ENCODE measurements at regions not wholly inside any gene's neighbourhood (a gene's known extent, or its start where the extent isn't known, plus 50 kb on each side); places are given as distances from the start of the nearest gene placed in this dataset.

DNA sequence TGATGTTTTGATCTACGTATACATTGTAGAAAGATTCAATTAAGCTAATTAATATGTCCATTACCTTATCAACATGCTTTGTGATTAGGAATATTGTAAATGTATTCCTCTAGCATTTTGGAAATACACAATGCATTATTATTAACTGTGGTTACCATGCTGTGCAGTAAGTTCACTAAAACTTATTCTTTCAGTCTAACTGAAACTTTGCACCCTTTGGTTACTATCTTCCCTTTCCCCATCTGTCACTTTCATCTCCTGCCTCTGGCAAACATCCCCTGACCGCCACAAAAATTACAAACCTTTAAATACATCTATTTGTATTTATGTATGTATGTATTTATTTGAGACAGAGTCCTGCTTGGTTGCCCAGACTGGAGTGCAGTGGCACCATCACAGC is 388.0 kb downstream of the NYAP2 start:
- Histone ChIP-seq H3K27ac (ENCODE audit: low read length) (no peak overlapping the region), H3K36me3 (ENCODE audit: control insufficient read depth, insufficient read depth, low read length) (no peaks in the 10 kb centered on the region), H3K4me1 (ENCODE audit: control insufficient read depth, insufficient read depth, low read length) (no peaks in the 10 kb centered on the region), H3K9me3 (ENCODE audit: control insufficient read depth, insufficient read depth, low read depth, low read length) (no peaks in the 10 kb centered on the region), H3K4me3 (ENCODE audit: low read depth in 2 of 2, low read length in 2 of 2) (no peak overlapping the region), H3K27me3 (ENCODE audit: control insufficient read depth, insufficient read depth, low read length) (no peaks in the 10 kb centered on the region)
- CTCF ChIA-PET = no interaction called here
- TF ChIP-seq, protein P1, sequence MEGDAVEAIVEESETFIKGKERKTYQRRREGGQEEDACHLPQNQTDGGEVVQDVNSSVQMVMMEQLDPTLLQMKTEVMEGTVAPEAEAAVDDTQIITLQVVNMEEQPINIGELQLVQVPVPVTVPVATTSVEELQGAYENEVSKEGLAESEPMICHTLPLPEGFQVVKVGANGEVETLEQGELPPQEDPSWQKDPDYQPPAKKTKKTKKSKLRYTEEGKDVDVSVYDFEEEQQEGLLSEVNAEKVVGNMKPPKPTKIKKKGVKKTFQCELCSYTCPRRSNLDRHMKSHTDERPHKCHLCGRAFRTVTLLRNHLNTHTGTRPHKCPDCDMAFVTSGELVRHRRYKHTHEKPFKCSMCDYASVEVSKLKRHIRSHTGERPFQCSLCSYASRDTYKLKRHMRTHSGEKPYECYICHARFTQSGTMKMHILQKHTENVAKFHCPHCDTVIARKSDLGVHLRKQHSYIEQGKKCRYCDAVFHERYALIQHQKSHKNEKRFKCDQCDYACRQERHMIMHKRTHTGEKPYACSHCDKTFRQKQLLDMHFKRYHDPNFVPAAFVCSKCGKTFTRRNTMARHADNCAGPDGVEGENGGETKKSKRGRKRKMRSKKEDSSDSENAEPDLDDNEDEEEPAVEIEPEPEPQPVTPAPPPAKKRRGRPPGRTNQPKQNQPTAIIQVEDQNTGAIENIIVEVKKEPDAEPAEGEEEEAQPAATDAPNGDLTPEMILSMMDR (IDR thresholded peaks at IDR 0.05) = no peak
- TF ChIP-seq POLR2AphosphoS5 (IDR thresholded peaks at IDR 0.05; ENCODE audit: low read depth, low read length) = no peak
- no peak for TF ChIP-seq TCF7L2 (IDR thresholded peaks at IDR 0.05; ENCODE audit: low read depth, low read length)
- no peak for TF ChIP-seq SIN3A (IDR thresholded peaks at IDR 0.05; ENCODE audit: borderline replicate concordance, insufficient read depth, low read depth, low read length)
- TF ChIP-seq, protein P2, sequence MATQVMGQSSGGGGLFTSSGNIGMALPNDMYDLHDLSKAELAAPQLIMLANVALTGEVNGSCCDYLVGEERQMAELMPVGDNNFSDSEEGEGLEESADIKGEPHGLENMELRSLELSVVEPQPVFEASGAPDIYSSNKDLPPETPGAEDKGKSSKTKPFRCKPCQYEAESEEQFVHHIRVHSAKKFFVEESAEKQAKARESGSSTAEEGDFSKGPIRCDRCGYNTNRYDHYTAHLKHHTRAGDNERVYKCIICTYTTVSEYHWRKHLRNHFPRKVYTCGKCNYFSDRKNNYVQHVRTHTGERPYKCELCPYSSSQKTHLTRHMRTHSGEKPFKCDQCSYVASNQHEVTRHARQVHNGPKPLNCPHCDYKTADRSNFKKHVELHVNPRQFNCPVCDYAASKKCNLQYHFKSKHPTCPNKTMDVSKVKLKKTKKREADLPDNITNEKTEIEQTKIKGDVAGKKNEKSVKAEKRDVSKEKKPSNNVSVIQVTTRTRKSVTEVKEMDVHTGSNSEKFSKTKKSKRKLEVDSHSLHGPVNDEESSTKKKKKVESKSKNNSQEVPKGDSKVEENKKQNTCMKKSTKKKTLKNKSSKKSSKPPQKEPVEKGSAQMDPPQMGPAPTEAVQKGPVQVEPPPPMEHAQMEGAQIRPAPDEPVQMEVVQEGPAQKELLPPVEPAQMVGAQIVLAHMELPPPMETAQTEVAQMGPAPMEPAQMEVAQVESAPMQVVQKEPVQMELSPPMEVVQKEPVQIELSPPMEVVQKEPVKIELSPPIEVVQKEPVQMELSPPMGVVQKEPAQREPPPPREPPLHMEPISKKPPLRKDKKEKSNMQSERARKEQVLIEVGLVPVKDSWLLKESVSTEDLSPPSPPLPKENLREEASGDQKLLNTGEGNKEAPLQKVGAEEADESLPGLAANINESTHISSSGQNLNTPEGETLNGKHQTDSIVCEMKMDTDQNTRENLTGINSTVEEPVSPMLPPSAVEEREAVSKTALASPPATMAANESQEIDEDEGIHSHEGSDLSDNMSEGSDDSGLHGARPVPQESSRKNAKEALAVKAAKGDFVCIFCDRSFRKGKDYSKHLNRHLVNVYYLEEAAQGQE (IDR thresholded peaks at IDR 0.05; ENCODE audit: insufficient read depth in 1 of 2, low read depth in 2 of 2, low read length in 1 of 2) = no peak
- no TSS peak for BruUV-seq (replicated peaks)
- intact Hi-C loops (cut with micrococcal nuclease; ENCODE audit: unreplicated experiment) (no loop called here), in situ Hi-C loops (cut with HindIII; ENCODE audit: low pct_unique_long_range_greater_than_20kb, low sequenced_read_pairs) (no loop called here)
- DNase-seq (ENCODE audit: low read depth, low spot score) = no peak
- no peak for ATAC-seq
- POLR2A ChIA-PET = no interaction called here

DNA sequence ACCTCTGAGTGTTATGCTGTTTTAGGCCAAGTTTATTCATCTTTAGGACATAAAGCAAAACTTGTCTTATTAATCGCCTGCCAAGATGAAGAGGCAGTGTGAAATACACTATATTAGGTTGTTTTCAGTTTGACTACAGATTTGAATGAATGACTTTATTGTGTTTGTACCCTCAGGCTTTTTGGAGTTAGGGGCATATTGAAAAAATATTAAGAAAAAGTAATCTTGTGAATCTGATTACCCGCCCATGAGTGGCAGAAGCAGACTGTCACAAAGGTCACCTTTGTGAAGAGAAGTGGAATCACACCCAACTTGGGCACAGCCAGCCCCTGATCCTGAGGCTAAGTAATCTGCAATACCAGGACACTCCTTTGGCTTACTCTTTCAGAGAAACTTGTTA is 382.5 kb downstream of the NYAP2 start:
- CTCF ChIA-PET = interaction anchor here (0.5 kb wide), 1 partner anchor 642 kb away, joined by 3 read pairs; no protein-coding TSS in a partner anchor
- DNase-seq (ENCODE audit: low read depth, low spot score) (no peak), ATAC-seq (no peak)
- Histone ChIP-seq H3K27me3 (ENCODE audit: control insufficient read depth, insufficient read depth, low read length) (no peaks in the 10 kb centered on the region), H3K4me3 (ENCODE audit: low read depth in 2 of 2, low read length in 2 of 2) (no peak overlapping the region), H3K4me1 (ENCODE audit: control insufficient read depth, insufficient read depth, low read length) (no peaks in the 10 kb centered on the region), H3K27ac (ENCODE audit: low read length) (no peak overlapping the region), H3K9me3 (ENCODE audit: control insufficient read depth, insufficient read depth, low read depth, low read length) (no peaks in the 10 kb centered on the region), H3K36me3 (ENCODE audit: control insufficient read depth, insufficient read depth, low read length) (no peaks in the 10 kb centered on the region)
- BruUV-seq (replicated peaks) = no TSS peak
- intact Hi-C loops (cut with micrococcal nuclease; ENCODE audit: unreplicated experiment) (no loop called here), in situ Hi-C loops (cut with HindIII; ENCODE audit: low pct_unique_long_range_greater_than_20kb, low sequenced_read_pairs) (no loop called here)
- TF ChIP-seq SIN3A (IDR thresholded peaks at IDR 0.05; ENCODE audit: borderline replicate concordance, insufficient read depth, low read depth, low read length) (no peak), POLR2AphosphoS5 (IDR thresholded peaks at IDR 0.05; ENCODE audit: low read depth, low read length) (no peak), TCF7L2 (IDR thresholded peaks at IDR 0.05; ENCODE audit: low read depth, low read length) (no peak)
- TF ChIP-seq, protein P2 (IDR thresholded peaks at IDR 0.05; ENCODE audit: insufficient read depth in 1 of 2, low read depth in 2 of 2, low read length in 1 of 2) = no peak
- TF ChIP-seq, protein P1 (IDR thresholded peaks at IDR 0.05) = no peak
- POLR2A ChIA-PET = no interaction called here

Data from Panc1 (cell line).